Activated T-helper 17 cell treated with anti-CD3 and anti-CD28 coated beads, Interleukin-2, amount 50 U/mL, for 72 hours (primary cell): ENCODE measurements at regions not wholly inside any gene's neighbourhood (a gene's known extent, or its start where the extent isn't known, plus 50 kb on each side); places are given as distances from the start of the nearest gene placed in this dataset.

ENCODE experiments used
- ATAC-seq: fragments of 150-1000 bp; cut with Tn5 transposase; replicated peaks from 2 replicates; pipeline ENCODE4 v1.10.0; 2021; ENCODE audit warnings: mild to moderate bottlenecking, moderate library complexity
- H3K27ac Mint-ChIP-seq: one replicate; pipeline ENCODE4 v1.8.0; 2022; ENCODE audit warnings: mixed read lengths
- H3K27me3 Mint-ChIP-seq: one replicate; pipeline ENCODE4 v1.8.0; 2022; ENCODE audit warnings: mixed read lengths
- H3K36me3 Mint-ChIP-seq: one replicate; pipeline ENCODE4 v1.8.0; 2022; ENCODE audit warnings: low read depth, mild to moderate bottlenecking, mixed read lengths
- H3K4me1 Mint-ChIP-seq: one replicate; pipeline ENCODE4 v1.8.0; 2022; ENCODE audit warnings: mixed read lengths
- H3K4me3 Mint-ChIP-seq: one replicate; pipeline ENCODE4 v1.8.0; 2022; ENCODE audit warnings: mild to moderate bottlenecking, mixed read lengths
- H3K9me3 Mint-ChIP-seq: one replicate; pipeline ENCODE4 v1.8.0; 2022; ENCODE audit warnings: mixed read lengths

DNA sequence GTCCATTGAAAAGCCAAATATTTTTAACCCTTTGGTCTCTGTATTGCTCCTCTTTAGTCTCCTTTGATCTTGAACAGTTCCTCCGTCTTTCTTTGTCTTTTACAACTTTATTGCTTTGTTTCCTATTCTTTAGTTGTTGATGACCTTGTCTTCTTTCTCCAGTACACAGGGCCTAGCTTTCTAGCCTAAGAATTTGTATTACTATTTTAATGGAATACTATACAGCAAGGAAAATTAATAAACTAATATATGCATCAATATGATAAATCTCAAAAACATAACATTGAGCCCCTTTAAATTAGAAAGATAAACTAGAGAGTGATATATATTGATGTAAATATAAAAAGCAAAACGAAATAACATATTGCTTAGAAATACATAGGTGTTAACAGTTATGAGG, 88.7 kb downstream of the NR1D2 start:
- H3K27ac Mint-ChIP-seq, result no peak overlapping the region
- no peaks in the 10 kb centered on the region for H3K4me1 Mint-ChIP-seq
- no peak overlapping the region for H3K4me3 Mint-ChIP-seq
- H3K36me3 Mint-ChIP-seq, result no peaks in the 10 kb centered on the region
- no peaks in the 10 kb centered on the region for H3K27me3 Mint-ChIP-seq
- no peak for ATAC-seq
- H3K9me3 Mint-ChIP-seq, result peaks cover 7% of the 10 kb centered on the region

DNA sequence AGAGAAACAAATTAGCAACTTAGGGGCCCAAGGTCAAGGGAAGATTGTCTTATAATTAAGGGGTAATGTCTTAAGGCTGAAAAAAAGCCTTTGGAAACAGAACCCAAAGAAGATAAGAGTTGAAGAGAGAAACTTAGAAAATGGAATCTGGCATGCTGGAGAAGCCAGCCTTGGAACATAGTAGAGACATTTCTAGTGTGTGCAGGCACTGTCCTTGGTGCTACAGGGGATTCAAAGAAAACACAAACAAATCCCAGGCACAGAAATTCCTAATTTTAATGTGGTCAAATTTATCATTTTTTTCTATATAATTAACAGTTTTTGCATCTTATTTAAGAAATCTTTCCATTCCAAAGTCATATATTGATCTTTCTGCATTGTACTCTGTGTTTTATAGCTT, 89.4 kb downstream of the NR1D2 start:
- H3K9me3 Mint-ChIP-seq, result peaks cover 7% of the 10 kb centered on the region
- no peak overlapping the region for H3K27ac Mint-ChIP-seq
- H3K36me3 Mint-ChIP-seq, result no peaks in the 10 kb centered on the region
- ATAC-seq, result no peak
- no peaks in the 10 kb centered on the region for H3K27me3 Mint-ChIP-seq
- no peaks in the 10 kb centered on the region for H3K4me1 Mint-ChIP-seq
- H3K4me3 Mint-ChIP-seq, result no peak overlapping the region

DNA sequence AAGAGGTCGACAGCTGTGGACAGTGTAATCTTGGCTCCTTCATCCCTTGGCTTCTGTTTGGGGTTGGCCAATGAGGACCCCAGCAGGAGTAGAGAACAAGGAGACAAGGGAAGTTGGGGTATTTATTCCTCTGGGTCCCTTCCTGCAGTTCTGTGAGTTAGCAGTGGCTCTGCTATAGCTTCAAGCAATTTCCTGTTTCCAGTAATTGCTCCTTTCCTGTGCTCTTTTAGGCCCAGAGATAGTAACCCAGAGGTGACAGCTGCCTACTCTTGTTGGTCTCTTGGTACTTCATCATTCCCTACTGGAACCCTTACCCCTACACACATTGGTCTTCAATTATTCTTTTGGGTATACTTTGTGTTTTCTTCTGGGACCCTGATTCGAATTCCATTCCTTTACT, 92.9 kb downstream of the NR1D2 start:
- H3K4me1 Mint-ChIP-seq, result no peaks in the 10 kb centered on the region
- no peak for ATAC-seq
- no peak overlapping the region for H3K27ac Mint-ChIP-seq
- H3K27me3 Mint-ChIP-seq, result no peaks in the 10 kb centered on the region
- H3K4me3 Mint-ChIP-seq, result no peak overlapping the region
- peaks cover 3% of the 10 kb centered on the region for H3K9me3 Mint-ChIP-seq
- no peaks in the 10 kb centered on the region for H3K36me3 Mint-ChIP-seq

DNA sequence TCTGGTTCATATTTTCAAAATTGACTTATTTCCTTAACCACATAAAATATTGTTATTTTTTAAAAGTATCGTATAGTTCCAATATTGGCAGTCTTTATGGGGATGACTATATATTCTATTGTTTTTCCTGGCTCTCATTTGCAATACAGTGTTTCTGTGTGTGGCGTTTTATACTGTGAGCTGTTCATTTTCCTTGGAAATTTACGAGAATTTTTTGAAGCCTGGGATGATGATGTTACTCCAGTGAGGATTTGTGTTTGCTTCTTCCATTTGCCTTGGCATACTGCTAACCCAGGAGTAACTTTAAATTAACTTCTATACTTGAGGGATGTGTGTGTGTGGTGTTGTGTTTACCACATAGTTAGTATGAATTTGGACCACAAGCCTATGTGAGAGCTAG, 95.2 kb downstream of the NR1D2 start:
- Mint-ChIP-seq H3K4me1 (no peaks in the 10 kb centered on the region), H3K4me3 (no peak overlapping the region), H3K36me3 (no peaks in the 10 kb centered on the region), H3K27me3 (no peaks in the 10 kb centered on the region), H3K9me3 (no peaks in the 10 kb centered on the region), H3K27ac (no peak overlapping the region)
- no peak for ATAC-seq

DNA sequence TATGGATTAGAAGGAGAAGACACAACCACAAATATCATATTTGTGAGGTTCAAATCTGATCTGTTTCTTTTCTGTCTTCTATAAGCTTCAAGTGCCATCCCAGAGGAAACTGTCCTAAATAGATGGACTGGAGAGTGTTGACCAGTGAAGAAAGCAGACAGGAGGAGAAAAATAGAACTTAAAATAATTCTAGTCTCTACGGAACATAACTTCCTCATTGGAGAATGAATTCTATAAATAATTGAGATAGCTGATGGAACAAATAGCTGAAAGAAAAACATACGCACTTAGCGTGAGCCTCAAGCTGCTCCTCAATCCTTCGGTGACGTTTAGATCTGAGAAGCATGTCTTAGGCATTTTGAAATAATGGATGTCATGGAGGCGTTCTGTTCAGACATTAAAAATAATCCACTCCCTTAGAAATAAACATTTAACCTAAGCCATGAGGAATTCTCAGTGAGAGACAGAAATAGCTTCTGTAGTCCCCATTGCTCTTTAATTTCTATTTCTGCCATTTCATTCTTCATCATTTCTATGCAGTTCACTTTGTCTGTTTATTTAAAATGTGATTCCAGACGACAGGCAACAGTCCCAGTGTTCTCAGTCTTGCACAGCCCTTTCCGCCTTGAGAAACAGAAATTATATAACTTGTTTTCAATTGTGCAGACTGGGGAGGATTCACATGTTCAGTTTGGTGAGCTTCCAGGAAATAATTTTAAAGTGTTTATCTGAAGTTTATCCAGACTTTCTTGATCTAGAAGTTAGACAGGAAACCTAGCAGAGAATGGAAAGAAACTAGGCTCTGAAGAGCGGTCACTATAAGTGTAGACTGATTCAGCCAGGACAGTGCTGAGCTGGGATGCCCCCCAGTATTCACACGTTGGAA, 97.3 kb downstream of the NR1D2 start:
- Mint-ChIP-seq H3K27me3 (no peaks in the 10 kb centered on the region), H3K4me3 (no peak overlapping the region), H3K36me3 (no peaks in the 10 kb centered on the region), H3K27ac (no peak overlapping the region), H3K9me3 (no peaks in the 10 kb centered on the region), H3K4me1 (no peaks in the 10 kb centered on the region)
- ATAC-seq, result no peak

DNA sequence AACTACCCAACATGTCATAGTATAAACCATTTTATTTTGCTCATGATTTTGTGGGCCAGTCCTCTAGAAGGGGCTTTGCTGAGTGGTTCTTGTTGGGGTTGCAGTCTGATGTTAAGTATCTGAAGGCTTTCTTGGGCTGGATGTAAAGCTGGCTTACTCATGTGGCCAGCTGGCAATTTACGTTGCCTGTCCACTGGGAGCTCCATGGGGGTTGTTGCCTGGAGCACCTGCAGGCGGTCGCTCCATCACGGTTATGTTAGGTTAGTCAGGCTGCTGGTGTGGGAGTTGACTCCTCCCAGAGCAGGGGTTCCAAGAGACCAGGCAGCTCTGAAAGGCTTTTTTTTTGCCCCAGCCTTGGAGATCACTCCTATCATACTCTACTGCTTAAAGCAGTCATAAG, 98.1 kb downstream of the NR1D2 start:
- Mint-ChIP-seq H3K9me3 (no peaks in the 10 kb centered on the region), H3K4me1 (peaks cover 6% of the 10 kb centered on the region), H3K4me3 (no peak overlapping the region), H3K36me3 (no peaks in the 10 kb centered on the region), H3K27ac (no peak overlapping the region), H3K27me3 (no peaks in the 10 kb centered on the region)
- ATAC-seq, result no peak

DNA sequence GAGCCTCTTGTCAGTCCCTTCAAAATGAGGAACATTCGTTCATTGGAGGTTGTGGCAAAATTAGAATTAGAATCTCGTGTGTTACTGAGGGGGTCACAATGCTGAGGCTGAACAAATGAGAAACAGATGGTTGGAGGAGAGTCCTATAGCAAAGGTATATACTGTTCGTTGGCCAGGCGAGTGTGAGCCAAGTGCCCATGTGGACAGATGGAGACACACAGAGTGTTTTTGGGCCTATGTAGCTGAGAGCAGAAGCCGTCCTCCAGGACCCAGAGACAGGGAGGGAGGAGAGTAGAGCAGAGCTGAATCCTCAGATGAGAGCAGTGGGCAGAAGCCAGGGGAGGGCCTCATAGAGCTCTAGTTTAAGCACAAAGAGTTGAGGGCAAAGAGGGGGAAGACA, 98.9 kb downstream of the NR1D2 start:
- Mint-ChIP-seq H3K27ac (no peak overlapping the region), H3K27me3 (no peaks in the 10 kb centered on the region), H3K9me3 (no peaks in the 10 kb centered on the region), H3K4me1 (peaks cover 6% of the 10 kb centered on the region), H3K4me3 (no peak overlapping the region), H3K36me3 (no peaks in the 10 kb centered on the region)
- no peak for ATAC-seq

DNA sequence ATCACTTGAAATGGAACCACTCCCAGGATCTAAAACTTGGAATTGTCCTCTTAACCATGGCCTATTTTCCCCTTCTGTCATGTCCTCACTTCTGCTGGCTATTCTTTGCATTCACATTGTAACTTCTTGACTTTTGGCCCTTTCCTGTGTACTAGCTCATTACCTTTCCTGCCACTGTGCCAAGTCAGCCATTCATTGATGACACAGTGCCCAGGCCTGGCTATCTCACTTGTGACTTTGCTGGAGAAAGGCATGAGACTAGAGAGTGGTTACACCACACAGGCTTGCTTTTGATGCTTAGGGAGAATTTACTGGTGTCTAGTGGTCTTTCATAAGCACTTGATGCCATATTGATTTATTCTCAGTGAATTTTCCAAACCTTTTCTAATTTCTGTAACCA, 101.1 kb downstream of the NR1D2 start:
- Mint-ChIP-seq H3K9me3 (no peaks in the 10 kb centered on the region), H3K4me1 (peaks cover 6% of the 10 kb centered on the region), H3K27ac (no peak overlapping the region), H3K4me3 (no peak overlapping the region), H3K36me3 (no peaks in the 10 kb centered on the region), H3K27me3 (no peaks in the 10 kb centered on the region)
- ATAC-seq, result no peak

DNA sequence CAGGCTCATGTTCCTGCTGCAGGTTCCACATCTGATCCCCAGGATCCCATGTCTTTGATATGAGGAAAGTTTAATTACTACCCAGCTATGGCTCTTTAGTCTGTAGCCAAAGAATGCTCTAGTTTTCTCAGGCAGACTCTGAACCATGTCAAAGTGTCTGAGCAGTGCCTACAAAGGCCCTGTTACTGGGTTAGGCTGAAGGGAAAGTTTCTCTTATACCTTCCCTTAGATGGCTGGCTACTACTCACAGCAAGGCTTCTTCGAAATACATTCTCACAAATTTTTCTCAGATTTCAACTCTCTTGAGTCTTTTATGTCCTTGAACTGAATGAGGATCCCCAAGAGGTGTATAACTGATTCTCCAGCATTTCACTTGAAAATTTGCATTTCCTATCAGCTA, 102.4 kb downstream of the NR1D2 start:
- no peak overlapping the region for H3K4me3 Mint-ChIP-seq
- no peaks in the 10 kb centered on the region for H3K36me3 Mint-ChIP-seq
- no peak overlapping the region for H3K27ac Mint-ChIP-seq
- peak; percentile 5 for ATAC-seq
- H3K9me3 Mint-ChIP-seq, result no peaks in the 10 kb centered on the region
- no peaks in the 10 kb centered on the region for H3K27me3 Mint-ChIP-seq
- H3K4me1 Mint-ChIP-seq, result peaks cover 6% of the 10 kb centered on the region

DNA sequence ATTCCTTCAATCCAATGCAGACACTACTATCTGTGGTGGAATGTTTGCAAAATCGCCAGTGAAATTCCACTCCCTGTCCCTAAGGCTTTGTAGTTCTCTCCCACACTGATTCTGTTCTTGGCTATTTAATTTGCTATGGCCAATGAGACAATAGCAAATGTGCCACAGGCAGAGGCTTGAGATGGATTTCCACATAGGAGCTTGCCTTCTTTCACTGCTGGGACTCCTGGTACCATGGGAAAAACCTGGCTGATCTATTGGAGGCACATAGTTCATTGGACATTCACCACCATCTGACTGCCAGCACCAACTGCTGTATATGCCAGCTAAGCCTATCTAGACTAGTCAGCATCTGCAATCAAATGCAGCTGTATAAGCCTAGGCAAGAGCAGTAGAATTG, 103.8 kb downstream of the NR1D2 start:
- Mint-ChIP-seq H3K4me3 (no peak overlapping the region), H3K9me3 (no peaks in the 10 kb centered on the region), H3K36me3 (no peaks in the 10 kb centered on the region), H3K27ac (no peak overlapping the region), H3K4me1 (peaks cover 6% of the 10 kb centered on the region), H3K27me3 (no peaks in the 10 kb centered on the region)
- ATAC-seq, result no peak

DNA sequence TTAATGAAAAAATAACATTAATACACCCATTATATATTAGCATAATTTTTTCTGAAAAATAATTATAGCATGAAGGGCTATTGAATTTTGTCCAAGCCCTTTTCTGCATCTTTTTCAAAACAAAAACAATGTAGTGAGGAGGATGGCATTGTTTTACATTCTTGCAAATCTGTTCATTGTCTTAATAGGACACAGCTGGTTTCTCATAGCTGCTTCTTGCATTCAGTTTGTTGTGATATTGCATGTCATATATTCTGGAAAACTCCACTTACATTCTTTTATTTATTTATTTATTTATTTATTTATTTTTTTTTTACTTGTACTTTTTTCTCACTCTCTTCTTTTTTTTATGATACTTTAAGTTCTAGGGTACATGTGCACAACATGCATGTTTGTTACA, 107.4 kb downstream of the NR1D2 start:
- Mint-ChIP-seq H3K27me3 (no peaks in the 10 kb centered on the region), H3K27ac (no peak overlapping the region), H3K4me3 (no peak overlapping the region), H3K36me3 (no peaks in the 10 kb centered on the region), H3K4me1 (peaks cover 6% of the 10 kb centered on the region), H3K9me3 (no peaks in the 10 kb centered on the region)
- no peak for ATAC-seq

DNA sequence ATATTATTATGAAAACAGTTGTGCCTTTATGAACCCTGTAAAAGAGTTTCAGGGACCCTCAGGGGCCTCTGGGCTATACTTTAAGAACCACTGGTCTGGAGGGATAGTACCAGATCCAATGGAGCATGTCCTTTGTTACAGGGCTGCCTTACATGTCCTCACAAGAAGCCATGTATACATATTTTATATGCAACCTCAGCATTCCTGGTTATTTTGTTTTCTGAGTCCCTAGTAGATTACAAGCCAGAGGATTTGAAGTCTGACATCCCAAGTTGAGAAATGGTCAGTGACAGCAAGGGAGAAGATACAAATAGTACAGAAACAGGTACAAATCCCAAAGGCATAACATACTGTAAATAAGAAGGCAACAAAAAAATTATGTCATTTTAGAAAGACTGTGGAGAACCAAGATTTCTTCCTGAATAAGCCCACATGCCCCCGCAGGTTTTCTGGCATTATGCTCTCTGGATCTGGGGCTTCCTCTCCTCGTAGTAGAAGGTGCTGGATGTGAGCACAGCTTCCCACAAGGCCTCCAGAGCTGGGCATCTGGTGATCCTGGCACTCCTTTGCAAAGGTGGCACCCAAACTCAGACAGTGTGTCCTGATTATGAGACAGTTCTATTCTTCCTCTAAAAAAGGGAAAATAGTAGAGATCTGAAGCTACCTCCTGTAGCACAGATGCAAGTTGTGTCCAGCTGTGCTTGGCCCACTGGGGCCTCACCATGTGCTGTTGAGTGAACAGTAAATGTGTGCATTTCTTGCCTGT, 114.0 kb downstream of the NR1D2 start:
- H3K4me3 Mint-ChIP-seq, result no peak overlapping the region
- H3K27ac Mint-ChIP-seq, result no peak overlapping the region
- H3K36me3 Mint-ChIP-seq, result no peaks in the 10 kb centered on the region
- ATAC-seq, result no peak
- no peaks in the 10 kb centered on the region for H3K4me1 Mint-ChIP-seq
- no peaks in the 10 kb centered on the region for H3K27me3 Mint-ChIP-seq
- H3K9me3 Mint-ChIP-seq, result no peaks in the 10 kb centered on the region

DNA sequence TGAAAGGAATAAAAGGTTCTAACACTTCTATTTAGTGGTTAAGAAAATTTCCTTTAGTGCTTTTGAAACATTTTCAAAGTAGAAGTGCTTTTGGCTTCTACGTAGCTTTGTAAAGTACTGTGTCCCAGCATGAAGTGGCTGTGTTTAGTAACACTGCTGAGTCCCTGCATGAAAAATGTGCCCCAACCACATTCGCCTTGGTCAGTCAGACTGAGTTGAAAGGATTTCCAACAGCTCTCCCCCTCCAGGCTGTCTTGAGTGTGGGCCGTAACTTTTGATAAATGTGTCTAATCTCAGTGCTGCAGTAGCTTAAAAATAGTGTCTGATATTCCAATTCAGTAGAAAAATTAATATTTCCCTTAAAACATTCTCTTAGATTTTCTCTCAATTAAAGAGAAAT, 115.0 kb downstream of the NR1D2 start:
- H3K36me3 Mint-ChIP-seq, result no peaks in the 10 kb centered on the region
- ATAC-seq, result no peak
- no peak overlapping the region for H3K27ac Mint-ChIP-seq

DNA sequence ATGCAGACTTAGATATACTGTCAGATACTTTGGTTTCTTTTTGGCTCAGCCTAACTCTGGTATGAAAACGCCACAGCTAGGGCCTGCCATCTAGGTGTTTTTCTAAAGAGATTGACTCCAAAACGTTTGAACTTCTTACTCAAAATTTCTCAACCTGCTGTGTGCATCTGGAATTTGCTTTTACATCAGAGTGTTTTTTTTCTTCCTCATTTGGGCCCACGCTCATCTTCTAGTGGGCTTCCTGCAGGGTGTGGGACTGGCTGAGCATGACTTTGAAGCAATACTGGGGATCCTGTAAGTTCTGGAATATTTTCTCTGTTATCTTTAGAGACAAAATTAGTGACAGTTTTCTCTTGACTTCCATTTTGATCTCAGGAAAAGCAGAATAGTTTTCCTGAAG, 117.8 kb downstream of the NR1D2 start:
- Mint-ChIP-seq H3K4me3 (no peak overlapping the region), H3K36me3 (no peaks in the 10 kb centered on the region), H3K9me3 (no peaks in the 10 kb centered on the region), H3K27me3 (no peaks in the 10 kb centered on the region), H3K4me1 (no peaks in the 10 kb centered on the region), H3K27ac (no peak overlapping the region)
- ATAC-seq, result no peak

More for the DNA sequence above, 115.0 kb downstream of the NR1D2 start:
- Mint-ChIP-seq H3K4me3 (no peak overlapping the region), H3K4me1 (no peaks in the 10 kb centered on the region), H3K27me3 (no peaks in the 10 kb centered on the region), H3K9me3 (no peaks in the 10 kb centered on the region)
